GM12878 (cell line): ENCODE measurements at regions not wholly inside any gene's neighbourhood (a gene's known extent, or its start where the extent isn't known, plus 50 kb on each side); places are given as distances from the start of the nearest gene placed in this dataset.

ENCODE experiments used
- ATAC-seq: fragments of 200-7000 bp; cut with Tn5 transposase; 3 replicates; pipeline ENCODE4 v1.9.1; 2020; ENCODE audit warnings: mild to moderate bottlenecking, moderate library complexity
- BruUV-seq: library from RNA; stranded (reverse); fragments of 400-500 nt; replicated peaks from 2 replicates; lab custom pipeline; 2021; lab: Mats Ljungman, UMichigan
- CTCF ChIA-PET: fragments of 300-600 bp; sonication (Branson Sonifier 250); formaldehyde crosslinking; extraction: SDS; loops from one replicate; lab custom pipeline; 2021; ENCODE audit warnings: inconsistent platforms; lab: Yijun Ruan, JAX
- POLR2A ChIA-PET: fragments of 350-600 bp; formaldehyde crosslinking; extraction: SDS; loops from one replicate; lab custom pipeline; 2021; ENCODE audit warnings: inconsistent platforms; lab: Charles Lee
- RAD21 ChIA-PET: fragments of 300-600 bp; sonication (Branson Sonifier 250); formaldehyde crosslinking; loops from one replicate; lab custom pipeline; 2023; ENCODE audit warnings: antibody characterized with exemption; ENCODE audit not compliant: unreplicated experiment; lab: Charles Lee
- SMC1A ChIA-PET: fragments of 300-600 bp; sonication (Branson Sonifier 250); formaldehyde crosslinking; loops from one replicate; lab custom pipeline; 2023; ENCODE audit not compliant: unreplicated experiment, uncharacterized antibody; lab: Charles Lee
- DNase-seq: peaks from one replicate; pipeline ENCODE4 v3.0.0-alpha.2; 2011; ENCODE audit warnings: low read depth, low spot score
- FAIRE-seq: peaks from 3 replicates; lab custom pipeline; 2011; peaks lifted over from hg19 to GRCh38; lab: Jason Lieb, UNC
- H2AFZ ChIP-seq: 2 replicates; pipeline ENCODE4 v1.6.0; 2011; ENCODE audit warnings: low read depth, low read length, control low read depth; ENCODE audit not compliant: control insufficient read depth
- H3K27ac ChIP-seq: 2 replicates; pipeline ENCODE4 v1.5.1; 2011; ENCODE audit warnings: control low read depth; ENCODE audit not compliant: control insufficient read depth, insufficient read depth
- H3K27me3 ChIP-seq, 2 experiments: replicated peaks in 1 of 2; 2 replicates each; pipeline versions ENCODE4 v1.6.0 to v1.6.1; 2011; ENCODE audit warnings: low read length in 1 of 2; ENCODE audit not compliant: control insufficient read depth in 2 of 2, insufficient read depth in 2 of 2
- H3K36me3 ChIP-seq, 2 experiments: 2 replicates each; pipeline ENCODE4 v1.5.1; 2011; ENCODE audit warnings: low read length in 1 of 2; ENCODE audit not compliant: control insufficient read depth in 2 of 2, insufficient read depth in 2 of 2
- H3K4me1 ChIP-seq: 2 replicates; pipeline ENCODE4 v1.6.1; 2011; ENCODE audit warnings: mild to moderate bottlenecking, low read length, moderate library complexity, mixed read lengths; ENCODE audit not compliant: control insufficient read depth, insufficient read depth
- H3K4me2 ChIP-seq: 2 replicates; pipeline ENCODE4 v1.6.0; 2011; ENCODE audit warnings: control low read depth; ENCODE audit not compliant: control insufficient read depth, insufficient read depth
- H3K4me3 ChIP-seq: fragments of 200-600 bp; sonication (generic); 2 replicates; pipeline ENCODE4 v1.5.1; 2016
- H3K79me2 ChIP-seq: 2 replicates; pipeline ENCODE4 v1.6.0; 2011; ENCODE audit warnings: low read length; ENCODE audit not compliant: control insufficient read depth, insufficient read depth
- H3K9ac ChIP-seq: 2 replicates; pipeline ENCODE4 v1.8.0; 2011; ENCODE audit warnings: low read length, control low read depth, mixed read lengths; ENCODE audit not compliant: control insufficient read depth, insufficient read depth
- H3K9me3 ChIP-seq: replicated peaks from 3 replicates; pipeline ENCODE4 v1.5.1; 2011; ENCODE audit warnings: mild to moderate bottlenecking, low read length; ENCODE audit not compliant: control insufficient read depth, insufficient read depth
- H4K20me1 ChIP-seq: 2 replicates; pipeline ENCODE4 v1.6.0; 2011; ENCODE audit not compliant: control insufficient read depth, insufficient read depth
- ASH2L ChIP-seq: fragments of 300-600, 200-600 bp; sonication (generic); IDR thresholded peaks from 2 replicates; pipeline ENCODE4 v1.6.1; 2017; ENCODE audit warnings: low read depth, mild to moderate bottlenecking, borderline replicate concordance
- EGR1 ChIP-seq, 2 experiments: IDR thresholded peaks; 1 replicate in 1 of 2; 2 replicates in 1 of 2; pipeline ENCODE4 v1.6.1; 2011 to 2012; ENCODE audit warnings: low read depth in 2 of 2, low read length in 2 of 2, borderline replicate concordance in 1 of 2, mild to moderate bottlenecking in 1 of 2, moderate library complexity in 1 of 2
- EZH2 ChIP-seq: IDR thresholded peaks from 2 replicates; pipeline ENCODE4 v1.6.1; 2012; ENCODE audit warnings: low read depth, mild to moderate bottlenecking, control low read depth, inconsistent platforms, low read length, borderline replicate concordance; ENCODE audit not compliant: control insufficient read depth
- FOXM1 ChIP-seq: IDR thresholded peaks from 2 replicates; pipeline ENCODE4 v1.6.1; 2012; ENCODE audit warnings: low read depth, mild to moderate bottlenecking, inconsistent platforms, low read length, moderate library complexity
- GATAD2B ChIP-seq: fragments of 450-650 bp; conservative IDR thresholded peaks from 2 replicates; pipeline ENCODE4 v1.6.1; 2017; ENCODE audit warnings: low read depth, mild to moderate bottlenecking, moderate library complexity
- IKZF2 ChIP-seq, 2 experiments: fragments of 450-650 bp; IDR thresholded peaks; 2 replicates each; pipeline ENCODE4 v1.6.1; 2017; ENCODE audit warnings: mild to moderate bottlenecking in 2 of 2, moderate library complexity in 2 of 2
- IRF3 ChIP-seq: fragments of 450-650 bp; IDR thresholded peaks from 2 replicates; pipeline ENCODE4 v1.6.1; 2014; ENCODE audit warnings: mild to moderate bottlenecking
- MLLT1 ChIP-seq: fragments of 450-650 bp; IDR thresholded peaks from 2 replicates; pipeline ENCODE4 v1.6.1; 2016; ENCODE audit warnings: mild to moderate bottlenecking
- MXI1 ChIP-seq: fragments of 150-350 bp; IDR thresholded peaks from 2 replicates; pipeline ENCODE4 v1.6.1; 2011; ENCODE audit warnings: low read depth, mild to moderate bottlenecking, inconsistent platforms, low read length, improper control_type of control experiment
- PAX5 ChIP-seq: IDR thresholded peaks from 2 replicates; pipeline ENCODE4 v1.6.1; 2011; ENCODE audit warnings: low read depth, low read length, borderline replicate concordance
- PAX8 ChIP-seq: fragments of 450-650 bp; IDR thresholded peaks from 2 replicates; pipeline ENCODE4 v1.6.1; 2017; ENCODE audit warnings: mild to moderate bottlenecking, moderate library complexity
- POLR2AphosphoS2 ChIP-seq: IDR thresholded peaks from 2 replicates; pipeline ENCODE4 v1.6.1; 2011; ENCODE audit warnings: low read depth, mild to moderate bottlenecking, low read length, improper control_type of control experiment, moderate library complexity
- POLR2AphosphoS5 ChIP-seq: IDR thresholded peaks from 2 replicates; pipeline ENCODE4 v1.6.1; 2011; ENCODE audit warnings: mild to moderate bottlenecking, low read length, inconsistent platforms
- PRDM15 ChIP-seq: fragments of 450-650 bp; formaldehyde crosslinking; IDR thresholded peaks from 2 replicates; pipeline ENCODE4 v1.4.0; 2020; ENCODE audit warnings: mild to moderate bottlenecking, moderate library complexity
- TAF1 ChIP-seq: IDR thresholded peaks from 2 replicates; pipeline ENCODE4 v1.6.1; 2011; ENCODE audit warnings: mild to moderate bottlenecking, low read depth, low read length, borderline replicate concordance
- ZNF622 ChIP-seq: fragments of 450-650 bp; IDR thresholded peaks from 2 replicates; pipeline ENCODE4 v1.6.1; 2017; ENCODE audit warnings: mild to moderate bottlenecking, inconsistent platforms
- ZSCAN29 ChIP-seq: fragments of 450-650 bp; IDR thresholded peaks from 2 replicates; pipeline ENCODE4 v1.6.1; 2017; ENCODE audit warnings: mild to moderate bottlenecking, moderate library complexity
- WGBS: methylation state at CpG from one replicate; pipeline ENCODE4 v1.1.6; 2016; ENCODE audit warnings: low lambda C conversion rate; ENCODE audit not compliant: insufficient replicate concordance, insufficient coverage; ENCODE audit errors: missing lambda C conversion rate; 5-methylcytosine and 5-hydroxymethylcytosine counted together
- in situ Hi-C: fragments of 300-500 bp; cut with MboI; formaldehyde crosslinking; loops from 9 replicates; pipeline ENCODE4 v1.14.3; 2018; ENCODE audit warnings: mixed read lengths
- intact Hi-C: fragments of 100-400 bp; cut with micrococcal nuclease; formaldehyde crosslinking; loops from one replicate; pipeline ENCODE4 v1.14.2; 2022; ENCODE audit not compliant: unreplicated experiment
- TF ChIP-seq, protein P1 (sequence below): fragments of 450-650 bp; IDR thresholded peaks from 2 replicates; pipeline ENCODE4 v1.6.1; 2017; ENCODE audit warnings: mild to moderate bottlenecking

DNA sequence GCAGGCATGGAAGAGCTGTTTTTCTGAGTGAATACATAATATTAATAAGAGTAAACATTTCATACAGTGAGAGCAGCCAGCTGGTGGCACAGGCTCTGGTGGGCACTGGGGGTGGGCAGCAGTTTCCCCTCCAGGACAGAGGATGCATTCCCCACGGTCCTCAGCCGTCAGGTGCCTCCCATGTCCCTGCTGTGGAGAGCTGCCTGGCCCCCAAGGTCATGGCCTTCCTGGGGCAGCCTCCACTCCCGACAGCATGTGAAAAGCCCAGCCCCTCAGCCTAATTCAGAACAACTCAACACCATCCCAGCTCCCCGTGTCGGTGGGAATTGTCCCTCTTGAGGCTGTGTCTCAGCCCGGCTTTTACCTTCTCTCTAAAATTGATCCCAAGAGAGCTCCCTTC, 147.4 kb downstream of the GALR1 start:
- Histone ChIP-seq H3K27ac (no peak overlapping the region), H3K27me3 (no peaks in the 10 kb centered on the region), H3K79me2 (no peaks in the 10 kb centered on the region), H3K36me3 (no peaks in the 10 kb centered on the region), H3K9me3 (no peaks in the 10 kb centered on the region), H3K4me2 (no peak overlapping the region), H3K4me3 (no peak overlapping the region), H4K20me1 (no peaks in the 10 kb centered on the region), H3K4me1 (no peaks in the 10 kb centered on the region), H2AFZ (no peak overlapping the region), H3K9ac (no peak overlapping the region)
- ChIA-PET RAD21 (no interaction called here), SMC1A (interaction anchor here (1.1 kb wide), 1 partner anchor 8 kb away, joined by 3 read pairs; no protein-coding TSS in a partner anchor), POLR2A (no interaction called here), CTCF (interaction anchor here (1.9 kb wide), 1 partner anchor 594 kb away, joined by 6 read pairs; no protein-coding TSS in a partner anchor)
- FAIRE-seq, result no peak
- TF ChIP-seq POLR2AphosphoS5 (no peak), MXI1 (no peak), PAX8 (no peak), ZSCAN29 (no peak), ASH2L (no peak), EZH2 (no peak), EGR1 (IDR thresholded peaks at IDR 0.05; ENCODE audit: borderline replicate concordance in 1 of 2, low read depth in 2 of 2, low read length in 2 of 2) (no peak), GATAD2B (no peak), PAX5 (no peak), MLLT1 (no peak), PRDM15 (no peak), TAF1 (no peak), FOXM1 (no peak), IRF3 (no peak), ZNF622 (no peak), IKZF2 (IDR thresholded peaks at IDR 0.05) (no peak), POLR2AphosphoS2 (no peak)
- TF ChIP-seq, protein P1, sequence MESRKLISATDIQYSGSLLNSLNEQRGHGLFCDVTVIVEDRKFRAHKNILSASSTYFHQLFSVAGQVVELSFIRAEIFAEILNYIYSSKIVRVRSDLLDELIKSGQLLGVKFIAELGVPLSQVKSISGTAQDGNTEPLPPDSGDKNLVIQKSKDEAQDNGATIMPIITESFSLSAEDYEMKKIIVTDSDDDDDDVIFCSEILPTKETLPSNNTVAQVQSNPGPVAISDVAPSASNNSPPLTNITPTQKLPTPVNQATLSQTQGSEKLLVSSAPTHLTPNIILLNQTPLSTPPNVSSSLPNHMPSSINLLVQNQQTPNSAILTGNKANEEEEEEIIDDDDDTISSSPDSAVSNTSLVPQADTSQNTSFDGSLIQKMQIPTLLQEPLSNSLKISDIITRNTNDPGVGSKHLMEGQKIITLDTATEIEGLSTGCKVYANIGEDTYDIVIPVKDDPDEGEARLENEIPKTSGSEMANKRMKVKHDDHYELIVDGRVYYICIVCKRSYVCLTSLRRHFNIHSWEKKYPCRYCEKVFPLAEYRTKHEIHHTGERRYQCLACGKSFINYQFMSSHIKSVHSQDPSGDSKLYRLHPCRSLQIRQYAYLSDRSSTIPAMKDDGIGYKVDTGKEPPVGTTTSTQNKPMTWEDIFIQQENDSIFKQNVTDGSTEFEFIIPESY, result no peak
- intact Hi-C loops, result no loop called here
- in situ Hi-C loops, result no loop called here
- 0% methylated on average over 6 of the region's 6 CpGs for WGBS
- ATAC-seq, result no peak
- no TSS peak for BruUV-seq
- no peak for DNase-seq
